ENCODE measurements at regions not wholly inside any gene's neighbourhood (a gene's known extent, or its start where the extent isn't known, plus 50 kb on each side); places are given as distances from the start of the nearest gene placed in this dataset.

GRCh38 chr5:91464886-91465646 is 81.9 kb upstream of the ARRDC3 start:
- Histone ChIP-seq H3K4me1 (ENCODE audit: control insufficient read depth, insufficient read depth, low read length) (no peaks in the 10 kb centered on the region), H4K20me1 (ENCODE audit: control insufficient read depth, insufficient read depth) (no peaks in the 10 kb centered on the region), H3K4me2 (ENCODE audit: control insufficient read depth, insufficient read depth) (no peak overlapping the region), H3K36me3 (ENCODE audit: control insufficient read depth in 2 of 2, insufficient read depth in 2 of 2, low read length in 1 of 2) (no peaks in the 10 kb centered on the region), H3K9me3 (replicated peaks; ENCODE audit: control insufficient read depth, insufficient read depth, low read length) (no peaks in the 10 kb centered on the region), H3K9ac (ENCODE audit: control insufficient read depth, insufficient read depth, low read length) (no peak overlapping the region), H3K27ac (ENCODE audit: control insufficient read depth, insufficient read depth) (no peak overlapping the region), H3K4me3 (no peak overlapping the region), H3K79me2 (ENCODE audit: control insufficient read depth, insufficient read depth, low read length) (no peaks in the 10 kb centered on the region), H3K27me3 (replicated peaks in 1 of 2; ENCODE audit: control insufficient read depth in 2 of 2, insufficient read depth in 2 of 2, low read length in 1 of 2) (no peaks in the 10 kb centered on the region), H2AFZ (ENCODE audit: control insufficient read depth, low read depth, low read length) (no peak overlapping the region)
- ChIA-PET SMC1A (ENCODE audit: uncharacterized antibody, unreplicated experiment) (no interaction called here), CTCF (no interaction called here), POLR2A (no interaction called here), RAD21 (ENCODE audit: unreplicated experiment) (no interaction called here)
- no TSS peak for BruUV-seq (replicated peaks)
- intact Hi-C loops (cut with micrococcal nuclease; ENCODE audit: unreplicated experiment) (no loop called here), in situ Hi-C loops (cut with MboI) (no loop called here)
- no peak for TF ChIP-seq TAF1 (IDR thresholded peaks at IDR 0.05; ENCODE audit: borderline replicate concordance, low read depth, low read length)
- no peak for TF ChIP-seq RUNX3 (IDR thresholded peaks at IDR 0.05; ENCODE audit: low read length)
- no peak for TF ChIP-seq NRF1 (conservative IDR thresholded peaks at IDR 0.05; ENCODE audit: low read depth, low read length)
- TF ChIP-seq, protein P1, sequence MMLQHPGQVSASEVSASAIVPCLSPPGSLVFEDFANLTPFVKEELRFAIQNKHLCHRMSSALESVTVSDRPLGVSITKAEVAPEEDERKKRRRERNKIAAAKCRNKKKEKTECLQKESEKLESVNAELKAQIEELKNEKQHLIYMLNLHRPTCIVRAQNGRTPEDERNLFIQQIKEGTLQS (IDR thresholded peaks at IDR 0.05; ENCODE audit: borderline replicate concordance, extremely low read depth, low read depth, low read length), result no peak
- ATAC-seq (no peak), FAIRE-seq (no peak), DNase-seq (ENCODE audit: low read depth, low spot score) (no peak)
- 16% methylated on average over 4 of the region's 4 CpGs for WGBS (ENCODE audit: insufficient coverage, insufficient replicate concordance, low lambda C conversion rate, missing lambda C conversion rate)

- WGBS (ENCODE audit: insufficient coverage, insufficient replicate concordance, low lambda C conversion rate, missing lambda C conversion rate), result 93% methylated on average over 1 of the region's 1 CpG
- no peaks in the 10 kb centered on the region for H4K20me1 ChIP-seq (ENCODE audit: control insufficient read depth, insufficient read depth)
- H3K27me3 ChIP-seq (replicated peaks in 1 of 2; ENCODE audit: control insufficient read depth in 2 of 2, insufficient read depth in 2 of 2, low read length in 1 of 2), result no peaks in the 10 kb centered on the region
- in situ Hi-C loops (cut with MboI), result no loop called here
- TF ChIP-seq RUNX3 (IDR thresholded peaks at IDR 0.05; ENCODE audit: low read length), result no peak
- intact Hi-C loops (cut with micrococcal nuclease; ENCODE audit: unreplicated experiment), result no loop called here
- no peaks in the 10 kb centered on the region for H3K9me3 ChIP-seq (replicated peaks; ENCODE audit: control insufficient read depth, insufficient read depth, low read length)
- no peak overlapping the region for H2AFZ ChIP-seq (ENCODE audit: control insufficient read depth, low read depth, low read length)
- H3K4me2 ChIP-seq (ENCODE audit: control insufficient read depth, insufficient read depth), result no peak overlapping the region
- H3K36me3 ChIP-seq (ENCODE audit: control insufficient read depth in 2 of 2, insufficient read depth in 2 of 2, low read length in 1 of 2), result no peaks in the 10 kb centered on the region
- no peak overlapping the region for H3K4me3 ChIP-seq
- no peak overlapping the region for H3K9ac ChIP-seq (ENCODE audit: control insufficient read depth, insufficient read depth, low read length)
- BruUV-seq (replicated peaks), result no TSS peak
- no peak for DNase-seq (ENCODE audit: low read depth, low spot score)
- no peak for FAIRE-seq
- ChIA-PET CTCF (interaction anchor here (1.0 to 1.1 kb wide), 2 partner anchors 17 to 73 kb away, joined by 3 read pairs; no protein-coding TSS in a partner anchor), RAD21 (ENCODE audit: unreplicated experiment) (no interaction called here), SMC1A (ENCODE audit: uncharacterized antibody, unreplicated experiment) (no interaction called here), POLR2A (no interaction called here)
- no peak overlapping the region for H3K27ac ChIP-seq (ENCODE audit: control insufficient read depth, insufficient read depth)
- no peaks in the 10 kb centered on the region for H3K79me2 ChIP-seq (ENCODE audit: control insufficient read depth, insufficient read depth, low read length)
- no peaks in the 10 kb centered on the region for H3K4me1 ChIP-seq (ENCODE audit: control insufficient read depth, insufficient read depth, low read length)
- no peak for ATAC-seq
Observed at GRCh38 chr5:91457681-91458058, 74.6 kb upstream of the ARRDC3 start.

All from GM12878 (cell line).